IMR-90 (cell line): ENCODE measurements at regions not wholly inside any gene's neighbourhood (a gene's known extent, or its start where the extent isn't known, plus 50 kb on each side); places are given as distances from the start of the nearest gene placed in this dataset.

Experiments used
- ATAC-seq: fragments of 200-7000 bp; cut with Tn5 transposase; 2 replicates; pipeline ENCODE4 v1.9.1; 2020; ENCODE audit warnings: low read depth, mild to moderate bottlenecking, moderate library complexity
- BruUV-seq: library from RNA; stranded (reverse); fragments of 400-500 nt; replicated peaks from 2 replicates; lab custom pipeline; 2021; lab: Mats Ljungman, UMichigan
- CTCF ChIA-PET: fragments of 300-600 bp; formaldehyde crosslinking; extraction: SDS; loops from one replicate; lab custom pipeline; 2021; ENCODE audit warnings: antibody characterized with exemption; lab: Yijun Ruan, JAX
- POLR2A ChIA-PET: fragments of 300-600 bp; sonication (Branson Sonifier 250); formaldehyde crosslinking; loops from one replicate; lab custom pipeline; 2022; ENCODE audit warnings: antibody characterized with exemption; ENCODE audit not compliant: unreplicated experiment; lab: Charles Lee
- DNase-seq: peaks from one replicate; pipeline ENCODE4 v3.0.0; 2013
- H2AFZ ChIP-seq: replicated peaks from 2 replicates; pipeline ENCODE3; 2013; ENCODE audit warnings: low read length, mild to moderate bottlenecking; ENCODE audit not compliant: poor library complexity
- H2AK5ac ChIP-seq: 2 replicates; pipeline ENCODE4 v1.6.1; 2013; ENCODE audit warnings: low read depth, low read length, inconsistent platforms
- H2AK9ac ChIP-seq: replicated peaks from 2 replicates; pipeline ENCODE3; 2013; ENCODE audit warnings: mild to moderate bottlenecking, low read depth, low read length, moderate library complexity; ENCODE audit not compliant: poor library complexity
- H2BK120ac ChIP-seq: 2 replicates; pipeline ENCODE4 v1.6.1; 2013; ENCODE audit warnings: low read depth, low read length, inconsistent platforms
- H2BK15ac ChIP-seq: 3 replicates; pipeline ENCODE4 v1.6.1; 2013; ENCODE audit warnings: low read depth, low read length, inconsistent platforms
- H2BK20ac ChIP-seq: 2 replicates; pipeline ENCODE4 v1.6.1; 2013; ENCODE audit warnings: low read depth, mild to moderate bottlenecking, inconsistent platforms, low read length, moderate library complexity
- H2BK5ac ChIP-seq: 2 replicates; pipeline ENCODE4 v1.6.1; 2013; ENCODE audit warnings: mild to moderate bottlenecking, low read depth, low read length, inconsistent platforms; ENCODE audit not compliant: poor library complexity, severe bottlenecking
- H3K14ac ChIP-seq: replicated peaks from 2 replicates; pipeline ENCODE4 v1.6.1; 2013; ENCODE audit warnings: low read depth, low read length, inconsistent platforms
- H3K18ac ChIP-seq: 2 replicates; pipeline ENCODE4 v1.6.1; 2013; ENCODE audit warnings: low read depth, low read length, control low read depth
- H3K23ac ChIP-seq: 2 replicates; pipeline ENCODE4 v1.6.1; 2013; ENCODE audit warnings: low read depth, low read length, inconsistent platforms
- H3K27ac ChIP-seq: 2 replicates; pipeline ENCODE4 v1.5.1; 2013; ENCODE audit warnings: mild to moderate bottlenecking, control low read depth, low read length; ENCODE audit not compliant: insufficient read depth
- H3K27me3 ChIP-seq: 2 replicates; pipeline ENCODE4 v1.6.1; 2013; ENCODE audit warnings: low read length; ENCODE audit not compliant: control insufficient read depth, insufficient read depth
- H3K36me3 ChIP-seq: 2 replicates; pipeline ENCODE4 v1.6.1; 2013; ENCODE audit warnings: low read length, mixed read lengths; ENCODE audit not compliant: control insufficient read depth, insufficient read depth
- H3K4ac ChIP-seq: 2 replicates; pipeline ENCODE4 v1.6.1; 2013; ENCODE audit warnings: low read depth, low read length, inconsistent platforms
- H3K4me1 ChIP-seq: 2 replicates; pipeline ENCODE4 v1.6.1; 2013; ENCODE audit warnings: low read length, mixed read lengths; ENCODE audit not compliant: control insufficient read depth, insufficient read depth
- H3K4me2 ChIP-seq: 2 replicates; pipeline ENCODE4 v1.6.1; 2013; ENCODE audit warnings: low read depth, mild to moderate bottlenecking, control low read depth, low read length, moderate library complexity
- H3K4me3 ChIP-seq: 2 replicates; pipeline ENCODE4 v1.5.1; 2013; ENCODE audit warnings: low read depth, mild to moderate bottlenecking, control low read depth, low read length, moderate library complexity; ENCODE audit not compliant: insufficient read depth
- H3K56ac ChIP-seq: 2 replicates; pipeline ENCODE4 v1.6.1; 2013; ENCODE audit warnings: low read length, inconsistent platforms; ENCODE audit not compliant: insufficient read depth; ENCODE audit errors: extremely low read depth
- H3K79me1 ChIP-seq, 2 experiments: 2 replicates each; pipeline ENCODE4 v1.6.1; 2013; ENCODE audit warnings: low read length in 2 of 2, inconsistent platforms in 1 of 2, low read depth in 1 of 2
- H3K9ac ChIP-seq: 2 replicates; pipeline ENCODE4 v1.6.1; 2013; ENCODE audit warnings: low read depth, low read length, control low read depth
- H3K9me1 ChIP-seq: 2 replicates; pipeline ENCODE4 v1.6.1; 2013; ENCODE audit warnings: low read length, inconsistent platforms; ENCODE audit not compliant: insufficient read depth
- H3K9me3 ChIP-seq: 2 replicates; pipeline ENCODE4 v1.6.1; 2013; ENCODE audit warnings: low read length; ENCODE audit not compliant: control insufficient read depth, insufficient read depth
- H4K20me1 ChIP-seq: 2 replicates; pipeline ENCODE4 v1.6.1; 2013; ENCODE audit warnings: low read length, inconsistent platforms; ENCODE audit not compliant: insufficient read depth
- H4K5ac ChIP-seq: 2 replicates; pipeline ENCODE4 v1.6.1; 2013; ENCODE audit warnings: mild to moderate bottlenecking, low read depth, low read length, control low read depth
- H4K8ac ChIP-seq, 2 experiments: 2 replicates each; pipeline ENCODE4 v1.6.1; 2013; ENCODE audit warnings: low read depth in 2 of 2, low read length in 2 of 2, control low read depth in 1 of 2, inconsistent platforms in 1 of 2
- H4K91ac ChIP-seq: 2 replicates; pipeline ENCODE4 v1.6.1; 2013; ENCODE audit warnings: low read depth, low read length, inconsistent platforms; ENCODE audit not compliant: insufficient read depth
- BHLHE40 ChIP-seq: fragments of 150-350 bp; IDR thresholded peaks from 2 replicates; pipeline ENCODE4 v1.6.1; 2016; ENCODE audit warnings: mild to moderate bottlenecking, low read depth, low read length
- CEBPB ChIP-seq: IDR thresholded peaks from 2 replicates; pipeline ENCODE4 v1.6.1; 2012; ENCODE audit warnings: low read depth, low read length, improper control_type of control experiment
- CHD1 ChIP-seq: IDR thresholded peaks from 2 replicates; pipeline ENCODE4 v1.6.1; 2012; ENCODE audit warnings: low read depth, low read length, improper control_type of control experiment
- CTCF ChIP-seq: conservative IDR thresholded peaks from 2 replicates; pipeline ENCODE4 v1.5.1; 2012; ENCODE audit warnings: mild to moderate bottlenecking, low read depth, low read length, improper control_type of control experiment
- ELK1 ChIP-seq: fragments of 150-350 bp; IDR thresholded peaks from 2 replicates; pipeline ENCODE4 v1.6.1; 2016; ENCODE audit warnings: low read depth, mild to moderate bottlenecking, low read length, moderate library complexity, borderline replicate concordance
- FOS ChIP-seq: fragments of 150-350 bp; IDR thresholded peaks from 2 replicates; pipeline ENCODE4 v1.6.1; 2016; ENCODE audit warnings: low read depth, low read length
- MAFK ChIP-seq: IDR thresholded peaks from 2 replicates; pipeline ENCODE4 v1.6.1; 2012; ENCODE audit warnings: low read depth, low read length, improper control_type of control experiment
- MAZ ChIP-seq: IDR thresholded peaks from 2 replicates; pipeline ENCODE4 v1.6.1; 2012; ENCODE audit warnings: low read depth, mild to moderate bottlenecking, low read length, improper control_type of control experiment, moderate library complexity, borderline replicate concordance
- MXI1 ChIP-seq: IDR thresholded peaks from 2 replicates; pipeline ENCODE4 v1.6.1; 2012; ENCODE audit warnings: low read depth, mild to moderate bottlenecking, low read length, moderate library complexity, borderline replicate concordance
- POLR2A ChIP-seq: IDR thresholded peaks from 2 replicates; pipeline ENCODE4 v1.6.1; 2012; ENCODE audit warnings: mild to moderate bottlenecking, low read depth, low read length
- RAD21 ChIP-seq: IDR thresholded peaks from 2 replicates; pipeline ENCODE4 v1.6.1; 2012; ENCODE audit warnings: low read length, improper control_type of control experiment
- RCOR1 ChIP-seq: IDR thresholded peaks from 2 replicates; pipeline ENCODE4 v1.6.1; 2012; ENCODE audit warnings: mild to moderate bottlenecking, low read length, improper control_type of control experiment; ENCODE audit not compliant: insufficient replicate concordance
- RFX5 ChIP-seq: IDR thresholded peaks from 2 replicates; pipeline ENCODE4 v1.8.0; 2012; ENCODE audit warnings: low read depth, mild to moderate bottlenecking, low read length, moderate library complexity
- SMC3 ChIP-seq: fragments of 150-350 bp; IDR thresholded peaks from 2 replicates; pipeline ENCODE4 v1.6.1; 2016; ENCODE audit warnings: low read depth, mild to moderate bottlenecking, antibody characterized with exemption, low read length, moderate library complexity
- USF2 ChIP-seq: fragments of 150-350 bp; IDR thresholded peaks from 2 replicates; pipeline ENCODE4 v1.6.1; 2017; ENCODE audit warnings: mild to moderate bottlenecking, antibody characterized with exemption, low read length, low read depth
- WGBS, 2 experiments: methylation state at CpG; one replicate each; pipeline versions ENCODE4 v1.1.5 to v1.1.7; 2013; ENCODE audit warnings: missing lambda C conversion rate in 2 of 2; ENCODE audit not compliant: insufficient read length in 1 of 2; ENCODE audit errors: extremely low coverage in 2 of 2; 5-methylcytosine and 5-hydroxymethylcytosine counted together
- dilution Hi-C: fragments of 300-500 bp; cut with HindIII; formaldehyde crosslinking; loops from one replicate; pipeline ENCODE4 v1.14.3; 2018; ENCODE audit warnings: low sequenced_read_pairs; ENCODE audit not compliant: unreplicated experiment
- in situ Hi-C: fragments of 300-500 bp; cut with MboI; formaldehyde crosslinking; loops from 3 replicates; pipeline ENCODE4 v1.14.3; 2019; ENCODE audit warnings: low sequenced_read_pairs, inconsistent platforms, mixed read lengths
- intact Hi-C: fragments of 100-400 bp; cut with micrococcal nuclease; formaldehyde crosslinking; loops from 2 replicates; pipeline ENCODE4 v1.10.0; 2022

GRCh38 chr1:169031566-169032224 is 74.8 kb upstream of the ATP1B1 start:
- no peak overlapping the region for H3K18ac ChIP-seq
- H3K4ac ChIP-seq, result no peak overlapping the region
- no peak overlapping the region for H3K14ac ChIP-seq
- H2BK5ac ChIP-seq, result no peak overlapping the region
- H2AK5ac ChIP-seq, result no peak overlapping the region
- H2AFZ ChIP-seq, result peak overlapping the region; percentile 32
- ChIA-PET CTCF (no interaction called here), POLR2A (no interaction called here)
- H3K79me1 ChIP-seq, result no peaks in the 10 kb centered on the region
- H4K91ac ChIP-seq, result no peak overlapping the region
- H2BK20ac ChIP-seq, result no peak overlapping the region
- H3K4me1 ChIP-seq, result no peaks in the 10 kb centered on the region
- no peak overlapping the region for H3K4me2 ChIP-seq
- H2BK15ac ChIP-seq, result no peak overlapping the region
- no peaks in the 10 kb centered on the region for H3K9me1 ChIP-seq
- no peaks in the 10 kb centered on the region for H4K20me1 ChIP-seq
- H2BK120ac ChIP-seq, result no peak overlapping the region
- no peak overlapping the region for H2AK9ac ChIP-seq
- in situ Hi-C loops, result no loop called here
- H3K27ac ChIP-seq, result no peak overlapping the region
- TF ChIP-seq FOS, result no peak
- TF ChIP-seq CEBPB, result no peak
- no peak for TF ChIP-seq MAFK
- TF ChIP-seq SMC3, result no peak
- TF ChIP-seq USF2, result no peak
- no peak for TF ChIP-seq MAZ
- no peak for TF ChIP-seq CTCF
- TF ChIP-seq ELK1, result no peak
- no peak for TF ChIP-seq RCOR1
- no peak for TF ChIP-seq RAD21
- TF ChIP-seq POLR2A, result no peak
- TF ChIP-seq BHLHE40, result no peak
- no peak for TF ChIP-seq RFX5
- TF ChIP-seq MXI1, result no peak
- TF ChIP-seq CHD1, result no peak
- intact Hi-C loops, result no loop called here
- ATAC-seq, result no peak
- DNase-seq, result no peak
- H3K4me3 ChIP-seq, result no peak overlapping the region
- H3K36me3 ChIP-seq, result no peaks in the 10 kb centered on the region
- H4K5ac ChIP-seq, result no peak overlapping the region
- dilution Hi-C loops, result no loop called here
- no peak overlapping the region for H3K56ac ChIP-seq
- H3K23ac ChIP-seq, result no peak overlapping the region
- H3K9me3 ChIP-seq, result no peaks in the 10 kb centered on the region
- WGBS, 2 experiments, result 60% methylated on average over 1 of the region's 5 CpGs; no CpG with 5 or more reads in 1 of the 2 experiments
- H4K8ac ChIP-seq, result no peak overlapping the region
- H3K27me3 ChIP-seq, result no peaks in the 10 kb centered on the region
- no TSS peak for BruUV-seq
- no peak overlapping the region for H3K9ac ChIP-seq
